Liver (tissue), 8 donors: ENCODE measurements at regions not wholly inside any gene's neighbourhood (a gene's known extent, or its start where the extent isn't known, plus 50 kb on each side); places are given as distances from the start of the nearest gene placed in this dataset.

Experiments
- DNase-seq: peaks from one replicate; pipeline ENCODE4 v3.0.0-alpha.2; 2017; ENCODE audit warnings: low spot score
- H3K27ac ChIP-seq, 2 donors: one replicate each; pipeline ENCODE4 v1.7.0; 2013; ENCODE audit warnings: inconsistent platforms in 2 of 2, low read length in 2 of 2, control low read depth in 1 of 2, low read depth in 1 of 2, mild to moderate bottlenecking in 1 of 2
- H3K27me3 ChIP-seq, 4 donors: one replicate each; pipeline versions ENCODE4 v1.6.1 to v1.7.0; 2013; ENCODE audit warnings: low read length in 3 of 4, inconsistent platforms in 1 of 4, mild to moderate bottlenecking in 1 of 4, moderate library complexity in 1 of 4; ENCODE audit not compliant: control insufficient read depth in 4 of 4, insufficient read depth in 4 of 4
- H3K36me3 ChIP-seq, 4 donors: one replicate each; pipeline versions ENCODE4 v1.6.1 to v1.7.0; 2013; ENCODE audit warnings: low read length in 3 of 4, mild to moderate bottlenecking in 3 of 4, low read depth in 1 of 4, moderate library complexity in 1 of 4; ENCODE audit not compliant: control insufficient read depth in 4 of 4, insufficient read depth in 3 of 4
- H3K4me1 ChIP-seq, 4 donors: one replicate each; pipeline versions ENCODE4 v1.6.1 to v1.7.0; 2013; ENCODE audit warnings: low read length in 3 of 4, mild to moderate bottlenecking in 3 of 4, moderate library complexity in 1 of 4; ENCODE audit not compliant: control insufficient read depth in 4 of 4, insufficient read depth in 4 of 4
- H3K4me3 ChIP-seq, 3 donors: one replicate each; pipeline versions ENCODE4 v1.6.1 to v1.7.0; 2013; ENCODE audit warnings: low read length in 3 of 3, control low read depth in 1 of 3, low read depth in 1 of 3, mild to moderate bottlenecking in 1 of 3
- H3K9ac ChIP-seq, 2 donors: one replicate each; pipeline ENCODE4 v1.7.0; 2013; ENCODE audit warnings: low read length in 2 of 2, mild to moderate bottlenecking in 2 of 2, moderate library complexity in 2 of 2, control low read depth in 1 of 2, low read depth in 1 of 2
- H3K9me3 ChIP-seq, 4 donors: one replicate each; pipeline versions ENCODE4 v1.6.1 to v1.7.0; 2013; ENCODE audit warnings: low read length in 3 of 4; ENCODE audit not compliant: control insufficient read depth in 4 of 4
- CTCF ChIP-seq: fragments of 150-350 bp; IDR thresholded peaks from 2 replicates; pipeline ENCODE4 v1.5.1; 2017; ENCODE audit warnings: improper control_type of control experiment, low read depth, low read length; ENCODE audit not compliant: missing input control
- EGR1 ChIP-seq, 2 donors: IDR thresholded peaks; 2 replicates each; pipeline ENCODE4 v1.6.1; 2016 to 2018; ENCODE audit warnings: antibody characterized with exemption in 2 of 2, low read depth in 2 of 2
- FOXA1 ChIP-seq: IDR thresholded peaks from 2 replicates; pipeline ENCODE4 v1.6.1; 2016; ENCODE audit warnings: antibody characterized with exemption
- FOXA2 ChIP-seq: IDR thresholded peaks from 2 replicates; pipeline ENCODE4 v1.6.1; 2016; ENCODE audit warnings: antibody characterized with exemption
- GABPA ChIP-seq, 2 donors: IDR thresholded peaks in 1 of 2; conservative IDR thresholded peaks in 1 of 2; 2 replicates each; pipeline ENCODE4 v1.6.1; 2016; ENCODE audit warnings: antibody characterized with exemption in 2 of 2, mild to moderate bottlenecking in 1 of 2, moderate library complexity in 1 of 2
- HNF4A ChIP-seq, 2 donors: conservative IDR thresholded peaks; 2 replicates each; pipeline ENCODE4 v1.6.1; 2016; ENCODE audit warnings: antibody characterized with exemption in 2 of 2, mild to moderate bottlenecking in 2 of 2
- HNF4G ChIP-seq: IDR thresholded peaks from 2 replicates; pipeline ENCODE4 v1.6.1; 2016; ENCODE audit warnings: antibody characterized with exemption
- JUND ChIP-seq, 2 donors: IDR thresholded peaks; 2 replicates each; pipeline ENCODE4 v1.6.1; 2016; ENCODE audit warnings: antibody characterized with exemption in 2 of 2
- NR2F2 ChIP-seq: IDR thresholded peaks from 2 replicates; pipeline ENCODE4 v1.6.1; 2016; ENCODE audit warnings: antibody characterized with exemption
- RAD21 ChIP-seq, 2 donors: IDR thresholded peaks; 2 replicates each; pipeline ENCODE4 v1.6.1; 2016; ENCODE audit warnings: antibody characterized with exemption in 2 of 2, mild to moderate bottlenecking in 2 of 2
- REST ChIP-seq: IDR thresholded peaks from 2 replicates; pipeline ENCODE4 v1.6.1; 2016; ENCODE audit warnings: antibody characterized with exemption, mild to moderate bottlenecking
- RXRA ChIP-seq, 2 donors: IDR thresholded peaks; 2 replicates each; pipeline ENCODE4 v1.6.1; 2017 to 2018; ENCODE audit warnings: antibody characterized with exemption in 2 of 2, mild to moderate bottlenecking in 1 of 2
- SP1 ChIP-seq: IDR thresholded peaks from 2 replicates; pipeline ENCODE4 v1.6.1; 2018; ENCODE audit warnings: antibody characterized with exemption, mild to moderate bottlenecking
- TAF1 ChIP-seq: conservative IDR thresholded peaks from 2 replicates; pipeline ENCODE4 v1.6.1; 2016; ENCODE audit warnings: antibody characterized with exemption, mild to moderate bottlenecking
- WGBS: extraction: QIAGEN DNeasy Blood & Tissue Kit; methylation state at CpG from one replicate; pipeline ENCODE4 v1.1.7; 2013; 5-methylcytosine and 5-hydroxymethylcytosine counted together
- donor health status: healthy.
- donor health status: healthy.
- donor health status: healthy.
- donor health status: healthy.
- donor health status: healthy.

DNA sequence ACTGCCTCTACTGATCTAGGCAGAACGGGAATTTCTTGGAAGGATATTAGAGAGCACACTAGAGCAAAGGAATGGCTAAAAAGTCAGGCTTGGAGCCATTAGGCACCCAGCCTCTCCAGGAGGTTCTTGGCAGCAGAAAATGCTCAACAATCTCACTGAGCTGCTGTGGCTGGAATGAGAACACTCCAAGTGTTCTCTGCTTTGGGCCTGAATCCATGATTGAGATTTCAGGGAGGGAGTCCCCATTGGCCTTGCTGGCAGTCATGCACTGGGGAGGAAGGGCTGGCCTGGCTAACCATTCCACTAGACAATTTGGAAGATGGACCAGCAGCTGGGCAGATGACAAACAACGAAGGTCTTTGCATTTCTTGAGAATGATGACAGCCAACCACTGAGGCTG, 362.6 kb downstream of the SHQ1 start:
- Histone ChIP-seq H3K9ac (no peak overlapping the region), H3K27me3 (no peaks in the 10 kb centered on the region), H3K27ac (no peak overlapping the region), H3K9me3 (no peaks in the 10 kb centered on the region), H3K4me1 (peaks cover 0 to 5% (median 4%) of the 10 kb centered on the region in 4 donors), H3K36me3 (no peaks in the 10 kb centered on the region), H3K4me3 (no peak overlapping the region)
- TF ChIP-seq TAF1 (no peak), RXRA (IDR thresholded peaks at IDR 0.05) (no peak), EGR1 (IDR thresholded peaks at IDR 0.05; ENCODE audit: low read depth in 2 of 2) (no peak), HNF4G (no peak), FOXA2 (no peak)
- WGBS: 86% methylated on average over 2 of the region's 2 CpGs
- DNase-seq: no peak

DNA sequence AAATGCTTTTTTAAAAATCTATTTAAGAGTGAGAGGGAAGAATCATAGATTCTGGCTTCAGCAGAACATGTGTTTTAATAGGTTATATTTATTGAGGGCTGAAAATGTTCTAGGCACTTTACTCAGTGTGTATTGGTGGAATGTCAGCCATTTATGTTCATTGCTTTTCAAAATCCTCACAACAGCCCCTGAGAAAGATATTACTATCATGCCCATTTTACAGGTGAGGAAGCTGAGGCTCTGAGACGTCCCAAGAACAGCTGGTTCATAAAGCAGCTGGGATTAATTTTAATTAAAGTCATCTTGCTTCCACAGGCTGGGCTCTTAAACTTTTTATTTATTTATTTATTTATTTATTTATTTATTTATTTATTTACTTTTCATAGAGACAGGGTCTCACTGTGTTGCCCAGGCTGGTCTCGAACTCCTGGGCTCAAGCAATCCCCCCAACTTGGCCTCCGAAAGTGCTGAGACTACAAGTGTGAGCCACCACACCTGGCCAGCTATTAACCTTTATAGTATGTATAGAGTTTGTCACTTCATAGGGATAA, 364.6 kb downstream of the SHQ1 start:
- no peaks in the 10 kb centered on the region for H3K9me3 ChIP-seq
- H3K9ac ChIP-seq: peak overlapping the region; percentile 17 to 95
- H3K4me3 ChIP-seq: no peak overlapping the region
- no peaks in the 10 kb centered on the region for H3K36me3 ChIP-seq
- TF ChIP-seq FOXA2 (no peak), EGR1 (IDR thresholded peaks at IDR 0.05; ENCODE audit: low read depth in 2 of 2) (no peak), REST (no peak), GABPA (IDR thresholded peaks at IDR 0.05 in 1 of 2, conservative IDR thresholded peaks at IDR 0.05 in 1 of 2) (no peak), FOXA1 (no peak), HNF4A (conservative IDR thresholded peaks at IDR 0.05) (no peak), JUND (IDR thresholded peaks at IDR 0.05) (no peak), CTCF (no peak), RAD21 (IDR thresholded peaks at IDR 0.05) (no peak), NR2F2 (no peak), SP1 (no peak)
- no peak for DNase-seq
- H3K27me3 ChIP-seq: no peaks in the 10 kb centered on the region
- 92% methylated on average over 3 of the region's 3 CpGs for WGBS
- H3K27ac ChIP-seq: peak overlapping the region; percentile 60 to 89
- peaks cover 0 to 5% (median 4%) of the 10 kb centered on the region in 4 donors for H3K4me1 ChIP-seq
